ENCODE measurements at regions not wholly inside any gene's neighbourhood (a gene's known extent, or its start where the extent isn't known, plus 50 kb on each side); places are given as distances from the start of the nearest gene placed in this dataset.

GRCh38 chr4:162921178-162921785 is 245.4 kb downstream of the NAF1 start:
- no peak for TF ChIP-seq MAX (IDR thresholded peaks at IDR 0.05)
- TF ChIP-seq YY1 (IDR thresholded peaks at IDR 0.05) = no peak
- no peak for TF ChIP-seq CTCF (IDR thresholded peaks at IDR 0.05; ENCODE audit: low read depth, low read length, missing input control)
- TF ChIP-seq RAD21 (IDR thresholded peaks at IDR 0.05) = no peak
- TF ChIP-seq JUND (IDR thresholded peaks at IDR 0.05) = no peak
- TF ChIP-seq ZBTB33 (IDR thresholded peaks at IDR 0.05) = no peak
- no peak for TF ChIP-seq SP1 (IDR thresholded peaks at IDR 0.05)
- no peak for TF ChIP-seq GABPA (IDR thresholded peaks at IDR 0.05 in 1 of 2, conservative IDR thresholded peaks at IDR 0.05 in 1 of 2)

Measured in liver (tissue), 3 donors.